ENCODE measurements at regions not wholly inside any gene's neighbourhood (a gene's known extent, or its start where the extent isn't known, plus 50 kb on each side); places are given as distances from the start of the nearest gene placed in this dataset.
"Not testable (repeated sequence)": the region's sequence is repeated elsewhere in the genome, so short reads cannot be mapped to it uniquely, and the experiment has no call there.

DNA sequence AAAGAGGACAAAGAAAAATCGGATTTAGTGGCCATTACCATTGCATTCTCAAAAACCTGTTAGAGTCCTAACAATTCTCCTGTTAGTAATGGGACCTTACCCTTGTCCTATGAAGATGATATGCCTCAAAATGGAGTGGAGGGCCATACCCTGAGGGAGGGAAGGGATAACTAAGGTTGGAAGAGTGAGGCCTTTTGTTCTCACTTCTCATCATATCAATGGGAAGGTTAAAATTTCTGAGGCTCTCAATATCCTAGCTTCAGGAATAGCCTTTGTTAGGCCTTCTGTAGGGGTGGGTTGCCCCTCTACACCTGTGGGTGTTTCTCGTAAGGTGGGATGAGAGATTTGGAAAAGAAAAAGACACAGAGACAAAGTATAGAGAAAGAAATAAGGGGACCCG lies 109.4 kb upstream of the SGIP1 start:
- not testable (repeated sequence) for H3K23ac ChIP-seq (ENCODE audit: low read length); H3K4ac ChIP-seq (ENCODE audit: low read depth, low read length); H3K27me3 ChIP-seq (ENCODE audit: insufficient read depth, low read length, poor library complexity); H2BK120ac ChIP-seq (ENCODE audit: low read depth, low read length); H4K5ac ChIP-seq (ENCODE audit: low read length); H2BK5ac ChIP-seq (ENCODE audit: low read length); H2AK5ac ChIP-seq (ENCODE audit: low read length); H3K9ac ChIP-seq (ENCODE audit: low read length); H3K27ac ChIP-seq (ENCODE audit: low read depth, low read length); DNase-seq; H3K79me2 ChIP-seq (ENCODE audit: control insufficient read depth, insufficient read depth, low read length); H3K36me3 ChIP-seq (ENCODE audit: control insufficient read depth, insufficient read depth, low read length); H3K56ac ChIP-seq (ENCODE audit: low read length); H3K4me1 ChIP-seq (ENCODE audit: control insufficient read depth, low read depth, low read length); H3K79me1 ChIP-seq (ENCODE audit: low read length); H3K18ac ChIP-seq (ENCODE audit: low read length); H2BK15ac ChIP-seq (replicated peaks; ENCODE audit: low read depth); H4K8ac ChIP-seq (ENCODE audit: low read depth, low read length); H3K4me3 ChIP-seq (ENCODE audit: low read length); H3K4me2 ChIP-seq (ENCODE audit: low read length)
- no CpG with 5 or more reads among the region's 3 CpGs for WGBS (ENCODE audit: extremely low coverage, insufficient coverage, low lambda C conversion rate)

- no peaks in the 10 kb centered on the region for H3K79me2 ChIP-seq (ENCODE audit: control insufficient read depth, insufficient read depth, low read length)
Observed at GRCh38 chr1:66426239-66426853, 107.6 kb upstream of the SGIP1 start.

GRCh38 chr1:66430815-66431214 lies 103.1 kb upstream of the SGIP1 start:
- H3K27ac ChIP-seq (ENCODE audit: low read depth, low read length); H3K23ac ChIP-seq (ENCODE audit: low read length); H3K4me3 ChIP-seq (ENCODE audit: low read length); H2BK120ac ChIP-seq (ENCODE audit: low read depth, low read length); H2BK5ac ChIP-seq (ENCODE audit: low read length); H3K56ac ChIP-seq (ENCODE audit: low read length); H2AK5ac ChIP-seq (ENCODE audit: low read length); H4K8ac ChIP-seq (ENCODE audit: low read depth, low read length); H4K5ac ChIP-seq (ENCODE audit: low read length); DNase-seq; H3K18ac ChIP-seq (ENCODE audit: low read length); H3K79me1 ChIP-seq (ENCODE audit: low read length); H3K9ac ChIP-seq (ENCODE audit: low read length); H3K36me3 ChIP-seq (ENCODE audit: control insufficient read depth, insufficient read depth, low read length); H3K4me2 ChIP-seq (ENCODE audit: low read length); H3K4ac ChIP-seq (ENCODE audit: low read depth, low read length); H3K79me2 ChIP-seq (ENCODE audit: control insufficient read depth, insufficient read depth, low read length); H3K27me3 ChIP-seq (ENCODE audit: insufficient read depth, low read length, poor library complexity); H2BK15ac ChIP-seq (replicated peaks; ENCODE audit: low read depth); H3K4me1 ChIP-seq (ENCODE audit: control insufficient read depth, low read depth, low read length): not testable (repeated sequence)

More at GRCh38 chr1:66426239-66426853, 107.6 kb upstream of the SGIP1 start:
- Histone ChIP-seq H3K9ac (ENCODE audit: low read length) (no peak overlapping the region), H2BK120ac (ENCODE audit: low read depth, low read length) (no peak overlapping the region), H2BK5ac (ENCODE audit: low read length) (no peak overlapping the region), H4K5ac (ENCODE audit: low read length) (no peak overlapping the region), H3K18ac (ENCODE audit: low read length) (no peak overlapping the region), H3K36me3 (ENCODE audit: control insufficient read depth, insufficient read depth, low read length) (no peaks in the 10 kb centered on the region), H3K56ac (ENCODE audit: low read length) (no peak overlapping the region), H3K4me2 (ENCODE audit: low read length) (no peak overlapping the region), H2AK5ac (ENCODE audit: low read length) (no peak overlapping the region), H3K79me1 (ENCODE audit: low read length) (no peaks in the 10 kb centered on the region), H4K8ac (ENCODE audit: low read depth, low read length) (no peak overlapping the region), H3K23ac (ENCODE audit: low read length) (no peak overlapping the region), H3K27me3 (ENCODE audit: insufficient read depth, low read length, poor library complexity) (no peaks in the 10 kb centered on the region), H3K27ac (ENCODE audit: low read depth, low read length) (no peak overlapping the region), H3K4me3 (ENCODE audit: low read length) (no peak overlapping the region), H3K4ac (ENCODE audit: low read depth, low read length) (no peak overlapping the region), H2BK15ac (replicated peaks; ENCODE audit: low read depth) (no peak overlapping the region), H3K4me1 (ENCODE audit: control insufficient read depth, low read depth, low read length) (no peaks in the 10 kb centered on the region)
- no CpG with 5 or more reads among the region's 4 CpGs for WGBS (ENCODE audit: extremely low coverage, insufficient coverage, low lambda C conversion rate)
- no peak for DNase-seq

- Histone ChIP-seq H3K79me2 (ENCODE audit: control insufficient read depth, insufficient read depth, low read length) (no peaks in the 10 kb centered on the region), H3K27ac (ENCODE audit: low read depth, low read length) (no peak overlapping the region), H3K9ac (ENCODE audit: low read length) (no peak overlapping the region), H3K18ac (ENCODE audit: low read length) (no peak overlapping the region), H2BK120ac (ENCODE audit: low read depth, low read length) (no peak overlapping the region), H3K79me1 (ENCODE audit: low read length) (no peaks in the 10 kb centered on the region), H2AK5ac (ENCODE audit: low read length) (no peak overlapping the region), H3K23ac (ENCODE audit: low read length) (no peak overlapping the region), H4K8ac (ENCODE audit: low read depth, low read length) (no peak overlapping the region), H3K27me3 (ENCODE audit: insufficient read depth, low read length, poor library complexity) (no peaks in the 10 kb centered on the region), H4K5ac (ENCODE audit: low read length) (no peak overlapping the region), H3K4me3 (ENCODE audit: low read length) (no peak overlapping the region), H3K4me2 (ENCODE audit: low read length) (no peak overlapping the region), H3K56ac (ENCODE audit: low read length) (peak overlapping the region; percentile 8), H3K4ac (ENCODE audit: low read depth, low read length) (no peak overlapping the region), H3K4me1 (ENCODE audit: control insufficient read depth, low read depth, low read length) (no peaks in the 10 kb centered on the region), H2BK5ac (ENCODE audit: low read length) (no peak overlapping the region), H3K36me3 (ENCODE audit: control insufficient read depth, insufficient read depth, low read length) (no peaks in the 10 kb centered on the region), H2BK15ac (replicated peaks; ENCODE audit: low read depth) (no peak overlapping the region)
- DNase-seq = no peak
- no CpG with 5 or more reads among the region's 2 CpGs for WGBS (ENCODE audit: extremely low coverage, insufficient coverage, low lambda C conversion rate)
Observed at GRCh38 chr1:66431999-66432398, 102.0 kb upstream of the SGIP1 start.

GRCh38 chr1:66433611-66434010 lies 100.3 kb upstream of the SGIP1 start:
- Histone ChIP-seq H3K4me1 (ENCODE audit: control insufficient read depth, low read depth, low read length) (no peaks in the 10 kb centered on the region), H3K27me3 (ENCODE audit: insufficient read depth, low read length, poor library complexity) (no peaks in the 10 kb centered on the region), H3K9ac (ENCODE audit: low read length) (no peak overlapping the region), H2BK15ac (replicated peaks; ENCODE audit: low read depth) (no peak overlapping the region), H3K79me1 (ENCODE audit: low read length) (no peaks in the 10 kb centered on the region), H2BK5ac (ENCODE audit: low read length) (no peak overlapping the region), H3K4me2 (ENCODE audit: low read length) (no peak overlapping the region), H2AK5ac (ENCODE audit: low read length) (no peak overlapping the region), H4K8ac (ENCODE audit: low read depth, low read length) (no peak overlapping the region), H3K36me3 (ENCODE audit: control insufficient read depth, insufficient read depth, low read length) (no peaks in the 10 kb centered on the region), H4K5ac (ENCODE audit: low read length) (no peak overlapping the region), H3K23ac (ENCODE audit: low read length) (no peak overlapping the region), H3K56ac (ENCODE audit: low read length) (no peak overlapping the region), H3K18ac (ENCODE audit: low read length) (no peak overlapping the region), H3K4me3 (ENCODE audit: low read length) (no peak overlapping the region), H3K27ac (ENCODE audit: low read depth, low read length) (no peak overlapping the region), H2BK120ac (ENCODE audit: low read depth, low read length) (no peak overlapping the region), H3K79me2 (ENCODE audit: control insufficient read depth, insufficient read depth, low read length) (no peaks in the 10 kb centered on the region), H3K4ac (ENCODE audit: low read depth, low read length) (no peak overlapping the region)
- no peak for DNase-seq

DNA sequence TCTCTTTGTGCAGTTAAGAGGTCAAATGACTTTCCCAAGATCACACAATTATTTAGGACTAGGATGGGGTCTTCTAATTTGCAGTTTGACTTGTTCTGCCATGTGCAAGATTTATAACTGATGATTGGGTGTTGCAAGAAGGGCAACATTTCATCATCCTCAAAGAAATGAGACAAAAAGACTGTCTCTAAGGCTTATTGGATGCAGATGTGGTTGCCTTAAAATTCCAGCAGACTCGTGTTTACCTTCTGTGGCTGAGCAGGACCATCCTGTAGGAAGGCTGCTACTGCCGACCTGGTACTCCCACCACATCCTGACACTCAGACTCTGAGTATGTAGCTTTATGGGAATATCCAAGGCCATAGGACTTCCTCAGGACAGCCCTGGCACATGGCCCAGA lies 99.9 kb upstream of the SGIP1 start:
- Histone ChIP-seq H2AK5ac (ENCODE audit: low read length) (no peak overlapping the region), H3K27ac (ENCODE audit: low read depth, low read length) (no peak overlapping the region), H3K4me2 (ENCODE audit: low read length) (no peak overlapping the region), H3K79me2 (ENCODE audit: control insufficient read depth, insufficient read depth, low read length) (no peaks in the 10 kb centered on the region), H4K5ac (ENCODE audit: low read length) (no peak overlapping the region), H2BK120ac (ENCODE audit: low read depth, low read length) (no peak overlapping the region), H3K4ac (ENCODE audit: low read depth, low read length) (no peak overlapping the region), H3K18ac (ENCODE audit: low read length) (no peak overlapping the region), H2BK5ac (ENCODE audit: low read length) (no peak overlapping the region), H3K36me3 (ENCODE audit: control insufficient read depth, insufficient read depth, low read length) (no peaks in the 10 kb centered on the region), H3K9ac (ENCODE audit: low read length) (no peak overlapping the region), H2BK15ac (replicated peaks; ENCODE audit: low read depth) (no peak overlapping the region), H3K56ac (ENCODE audit: low read length) (no peak overlapping the region), H3K27me3 (ENCODE audit: insufficient read depth, low read length, poor library complexity) (no peaks in the 10 kb centered on the region), H3K4me3 (ENCODE audit: low read length) (no peak overlapping the region), H4K8ac (ENCODE audit: low read depth, low read length) (no peak overlapping the region), H3K79me1 (ENCODE audit: low read length) (no peaks in the 10 kb centered on the region), H3K23ac (ENCODE audit: low read length) (no peak overlapping the region), H3K4me1 (ENCODE audit: control insufficient read depth, low read depth, low read length) (no peaks in the 10 kb centered on the region)
- no peak for DNase-seq
- no CpG with 5 or more reads among the region's 2 CpGs for WGBS (ENCODE audit: extremely low coverage, insufficient coverage, low lambda C conversion rate)
